ENCODE measurements at regions not wholly inside any gene's neighbourhood (a gene's known extent, or its start where the extent isn't known, plus 50 kb on each side); places are given as distances from the start of the nearest gene placed in this dataset.

DNA sequence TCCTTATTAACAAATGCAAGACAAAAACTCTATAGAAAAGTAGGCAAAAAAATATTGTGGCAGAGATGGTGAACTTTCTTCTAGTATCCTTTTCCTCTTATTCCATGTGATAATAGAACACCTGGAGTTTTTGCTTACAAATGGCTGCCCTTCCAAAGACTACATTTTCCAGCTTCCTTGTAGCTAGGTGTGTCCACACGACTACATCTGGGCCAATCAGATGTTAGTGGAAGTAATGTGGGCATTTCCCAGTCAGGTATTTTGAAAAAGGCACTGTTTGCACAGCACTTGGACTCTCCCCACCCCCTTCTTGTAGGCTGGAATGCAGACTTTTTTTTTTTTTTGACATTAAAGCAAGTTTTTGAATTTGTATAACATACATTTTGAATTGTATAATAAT is 105.5 kb upstream of the TBX20 start:
- Histone ChIP-seq H3K9ac (ENCODE audit: low read depth, low read length) (no peak overlapping the region), H2BK5ac (ENCODE audit: low read depth, low read length, poor library complexity, severe bottlenecking) (no peak overlapping the region), H3K27ac (ENCODE audit: insufficient read depth, low read length) (no peak overlapping the region), H3K9me1 (ENCODE audit: insufficient read depth, low read length) (no peaks in the 10 kb centered on the region), H3K14ac (replicated peaks; ENCODE audit: low read depth, low read length) (no peak overlapping the region), H3K4me3 (ENCODE audit: insufficient read depth, low read depth, low read length) (no peak overlapping the region), H3K27me3 (ENCODE audit: control insufficient read depth, insufficient read depth, low read length) (no peaks in the 10 kb centered on the region), H2BK20ac (ENCODE audit: low read depth, low read length) (no peak overlapping the region), H2BK120ac (ENCODE audit: low read depth, low read length) (no peak overlapping the region), H3K4me2 (ENCODE audit: low read depth, low read length) (no peak overlapping the region), H2AFZ (replicated peaks; ENCODE audit: low read length, poor library complexity) (no peak overlapping the region), H3K56ac (ENCODE audit: extremely low read depth, insufficient read depth, low read length) (no peak overlapping the region), H3K9me3 (ENCODE audit: control insufficient read depth, insufficient read depth, low read length) (no peaks in the 10 kb centered on the region), H2BK15ac (ENCODE audit: low read depth, low read length) (no peak overlapping the region), H3K23ac (ENCODE audit: low read depth, low read length) (no peak overlapping the region), H3K36me3 (ENCODE audit: control insufficient read depth, insufficient read depth, low read length) (no peaks in the 10 kb centered on the region), H3K4ac (ENCODE audit: low read depth, low read length) (no peak overlapping the region), H4K8ac (ENCODE audit: low read depth in 2 of 2, low read length in 2 of 2) (no peak overlapping the region), H3K79me1 (ENCODE audit: low read depth in 1 of 2, low read length in 2 of 2) (no peaks in the 10 kb centered on the region), H4K20me1 (ENCODE audit: insufficient read depth, low read length) (no peaks in the 10 kb centered on the region), H2AK5ac (ENCODE audit: low read depth, low read length) (no peak overlapping the region), H3K18ac (ENCODE audit: low read depth, low read length) (no peak overlapping the region), H4K5ac (ENCODE audit: low read depth, low read length) (no peak overlapping the region), H3K4me1 (ENCODE audit: control insufficient read depth, insufficient read depth, low read length) (no peaks in the 10 kb centered on the region), H4K91ac (ENCODE audit: insufficient read depth, low read depth, low read length) (no peak overlapping the region), H2AK9ac (replicated peaks; ENCODE audit: low read depth, low read length, poor library complexity) (no peak overlapping the region)
- in situ Hi-C loops (cut with MboI; ENCODE audit: low sequenced_read_pairs) = no loop called here
- no TSS peak for BruUV-seq (replicated peaks)
- no peak for ATAC-seq (ENCODE audit: low read depth)
- POLR2A ChIA-PET (ENCODE audit: unreplicated experiment) = no interaction called here
- intact Hi-C loops (cut with micrococcal nuclease) = no loop called here
- no peak for TF ChIP-seq MAZ (IDR thresholded peaks at IDR 0.05; ENCODE audit: borderline replicate concordance, low read depth, low read length)
- no peak for TF ChIP-seq CHD1 (IDR thresholded peaks at IDR 0.05; ENCODE audit: low read depth, low read length)
- TF ChIP-seq, protein P1, sequence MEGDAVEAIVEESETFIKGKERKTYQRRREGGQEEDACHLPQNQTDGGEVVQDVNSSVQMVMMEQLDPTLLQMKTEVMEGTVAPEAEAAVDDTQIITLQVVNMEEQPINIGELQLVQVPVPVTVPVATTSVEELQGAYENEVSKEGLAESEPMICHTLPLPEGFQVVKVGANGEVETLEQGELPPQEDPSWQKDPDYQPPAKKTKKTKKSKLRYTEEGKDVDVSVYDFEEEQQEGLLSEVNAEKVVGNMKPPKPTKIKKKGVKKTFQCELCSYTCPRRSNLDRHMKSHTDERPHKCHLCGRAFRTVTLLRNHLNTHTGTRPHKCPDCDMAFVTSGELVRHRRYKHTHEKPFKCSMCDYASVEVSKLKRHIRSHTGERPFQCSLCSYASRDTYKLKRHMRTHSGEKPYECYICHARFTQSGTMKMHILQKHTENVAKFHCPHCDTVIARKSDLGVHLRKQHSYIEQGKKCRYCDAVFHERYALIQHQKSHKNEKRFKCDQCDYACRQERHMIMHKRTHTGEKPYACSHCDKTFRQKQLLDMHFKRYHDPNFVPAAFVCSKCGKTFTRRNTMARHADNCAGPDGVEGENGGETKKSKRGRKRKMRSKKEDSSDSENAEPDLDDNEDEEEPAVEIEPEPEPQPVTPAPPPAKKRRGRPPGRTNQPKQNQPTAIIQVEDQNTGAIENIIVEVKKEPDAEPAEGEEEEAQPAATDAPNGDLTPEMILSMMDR (conservative IDR thresholded peaks at IDR 0.05; ENCODE audit: low read depth, low read length) = no peak
- no peak for TF ChIP-seq FOS (IDR thresholded peaks at IDR 0.05; ENCODE audit: low read depth, low read length)
- no peak for TF ChIP-seq MXI1 (IDR thresholded peaks at IDR 0.05; ENCODE audit: borderline replicate concordance, low read depth, low read length)
- TF ChIP-seq BHLHE40 (IDR thresholded peaks at IDR 0.05; ENCODE audit: low read depth, low read length) = no peak
- TF ChIP-seq, protein P2, sequence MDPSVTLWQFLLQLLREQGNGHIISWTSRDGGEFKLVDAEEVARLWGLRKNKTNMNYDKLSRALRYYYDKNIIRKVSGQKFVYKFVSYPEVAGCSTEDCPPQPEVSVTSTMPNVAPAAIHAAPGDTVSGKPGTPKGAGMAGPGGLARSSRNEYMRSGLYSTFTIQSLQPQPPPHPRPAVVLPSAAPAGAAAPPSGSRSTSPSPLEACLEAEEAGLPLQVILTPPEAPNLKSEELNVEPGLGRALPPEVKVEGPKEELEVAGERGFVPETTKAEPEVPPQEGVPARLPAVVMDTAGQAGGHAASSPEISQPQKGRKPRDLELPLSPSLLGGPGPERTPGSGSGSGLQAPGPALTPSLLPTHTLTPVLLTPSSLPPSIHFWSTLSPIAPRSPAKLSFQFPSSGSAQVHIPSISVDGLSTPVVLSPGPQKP (IDR thresholded peaks at IDR 0.05; ENCODE audit: borderline replicate concordance, low read depth, low read length) = no peak
- TF ChIP-seq RAD21 (IDR thresholded peaks at IDR 0.05; ENCODE audit: low read length) = no peak
- TF ChIP-seq MAFK (IDR thresholded peaks at IDR 0.05; ENCODE audit: low read depth, low read length) = no peak
- no peak for TF ChIP-seq CEBPB (IDR thresholded peaks at IDR 0.05; ENCODE audit: low read depth, low read length)
- TF ChIP-seq POLR2A (IDR thresholded peaks at IDR 0.05; ENCODE audit: low read depth, low read length) = no peak
- no peak for TF ChIP-seq RFX5 (IDR thresholded peaks at IDR 0.05; ENCODE audit: low read depth, low read length)
- TF ChIP-seq RCOR1 (IDR thresholded peaks at IDR 0.05; ENCODE audit: insufficient replicate concordance, low read length) = no peak
- TF ChIP-seq, protein P3, sequence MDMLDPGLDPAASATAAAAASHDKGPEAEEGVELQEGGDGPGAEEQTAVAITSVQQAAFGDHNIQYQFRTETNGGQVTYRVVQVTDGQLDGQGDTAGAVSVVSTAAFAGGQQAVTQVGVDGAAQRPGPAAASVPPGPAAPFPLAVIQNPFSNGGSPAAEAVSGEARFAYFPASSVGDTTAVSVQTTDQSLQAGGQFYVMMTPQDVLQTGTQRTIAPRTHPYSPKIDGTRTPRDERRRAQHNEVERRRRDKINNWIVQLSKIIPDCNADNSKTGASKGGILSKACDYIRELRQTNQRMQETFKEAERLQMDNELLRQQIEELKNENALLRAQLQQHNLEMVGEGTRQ (IDR thresholded peaks at IDR 0.05; ENCODE audit: low read depth, low read length) = no peak
- no peak for TF ChIP-seq SMC3 (IDR thresholded peaks at IDR 0.05; ENCODE audit: low read depth, low read length)
- TF ChIP-seq NFE2L2 (IDR thresholded peaks at IDR 0.05; ENCODE audit: low read depth, low read length) = no peak
- CTCF ChIA-PET = no interaction called here
- dilution Hi-C loops (cut with HindIII; ENCODE audit: low sequenced_read_pairs, unreplicated experiment) = no loop called here
- no peak for DNase-seq
- WGBS, 2 experiments (ENCODE audit: extremely low coverage in 2 of 2, insufficient read length in 1 of 2) = no CpG with 5 or more reads among the region's 1 CpG

Data from IMR-90 (cell line).